ENCODE measurements at regions not wholly inside any gene's neighbourhood (a gene's known extent, or its start where the extent isn't known, plus 50 kb on each side); places are given as distances from the start of the nearest gene placed in this dataset.

- Histone ChIP-seq H3K27ac (no peak overlapping the region), H3K27me3 (no peaks in the 10 kb centered on the region), H3K9me3 (no peaks in the 10 kb centered on the region), H3K4me1 (no peaks in the 10 kb centered on the region), H3K36me3 (no peaks in the 10 kb centered on the region), H3K4me3 (no peak overlapping the region), H3K9ac (ENCODE audit: low read depth in 2 of 2, low read length in 2 of 2) (no peak overlapping the region)
- intact Hi-C loops (cut with DNase I): no loop called here
- no peak for DNase-seq
- TF ChIP-seq CTCF (IDR thresholded peaks at IDR 0.05): no peak
Measured at GRCh38 chr7:19932549-19933249, 159.3 kb upstream of the TMEM196 start.

GRCh38 chr7:19930851-19931250 is 157.4 kb upstream of the TMEM196 start:
- no peaks in the 10 kb centered on the region for H3K9me3 ChIP-seq
- H3K4me1 ChIP-seq: no peaks in the 10 kb centered on the region
- no peak overlapping the region for H3K9ac ChIP-seq (ENCODE audit: low read depth in 2 of 2, low read length in 2 of 2)
- no peaks in the 10 kb centered on the region for H3K27me3 ChIP-seq
- no peak overlapping the region for H3K27ac ChIP-seq
- no peak for TF ChIP-seq CTCF (IDR thresholded peaks at IDR 0.05)
- no peaks in the 10 kb centered on the region for H3K36me3 ChIP-seq
- DNase-seq: no peak
- no peak overlapping the region for H3K4me3 ChIP-seq
- intact Hi-C loops (cut with DNase I): no loop called here

- H3K27ac ChIP-seq: no peak overlapping the region
- TF ChIP-seq CTCF (IDR thresholded peaks at IDR 0.05): no peak
- no peak for DNase-seq
- H3K4me1 ChIP-seq: no peaks in the 10 kb centered on the region
- H3K9me3 ChIP-seq: no peaks in the 10 kb centered on the region
- H3K36me3 ChIP-seq: no peaks in the 10 kb centered on the region
- H3K4me3 ChIP-seq: no peak overlapping the region
- intact Hi-C loops (cut with DNase I): no loop called here
- H3K27me3 ChIP-seq: no peaks in the 10 kb centered on the region
- H3K9ac ChIP-seq (ENCODE audit: low read depth in 2 of 2, low read length in 2 of 2): no peak overlapping the region
Measured at GRCh38 chr7:19930051-19930450, 156.6 kb upstream of the TMEM196 start.

- no peak overlapping the region for H3K27ac ChIP-seq
- no peaks in the 10 kb centered on the region for H3K4me1 ChIP-seq
- no peaks in the 10 kb centered on the region for H3K9me3 ChIP-seq
- no peak overlapping the region for H3K4me3 ChIP-seq
- DNase-seq: no peak
- no peaks in the 10 kb centered on the region for H3K27me3 ChIP-seq
- H3K9ac ChIP-seq (ENCODE audit: low read depth in 2 of 2, low read length in 2 of 2): no peak overlapping the region
- intact Hi-C loops (cut with DNase I): no loop called here
- H3K36me3 ChIP-seq: no peaks in the 10 kb centered on the region
- no peak for TF ChIP-seq CTCF (IDR thresholded peaks at IDR 0.05)
Measured at GRCh38 chr7:19928247-19928646, 154.8 kb upstream of the TMEM196 start.

GRCh38 chr7:19920705-19921104 is 147.3 kb upstream of the TMEM196 start:
- Histone ChIP-seq H3K4me1 (no peaks in the 10 kb centered on the region), H3K27ac (no peak overlapping the region), H3K9me3 (no peaks in the 10 kb centered on the region), H3K9ac (ENCODE audit: low read depth in 2 of 2, low read length in 2 of 2) (no peak overlapping the region), H3K27me3 (no peaks in the 10 kb centered on the region), H3K4me3 (no peak overlapping the region), H3K36me3 (no peaks in the 10 kb centered on the region)
- no peak for TF ChIP-seq CTCF (IDR thresholded peaks at IDR 0.05)
- intact Hi-C loops (cut with DNase I): no loop called here
- DNase-seq: no peak
